ENCODE measurements at regions not wholly inside any gene's neighbourhood (a gene's known extent, or its start where the extent isn't known, plus 50 kb on each side); places are given as distances from the start of the nearest gene placed in this dataset.

DNA sequence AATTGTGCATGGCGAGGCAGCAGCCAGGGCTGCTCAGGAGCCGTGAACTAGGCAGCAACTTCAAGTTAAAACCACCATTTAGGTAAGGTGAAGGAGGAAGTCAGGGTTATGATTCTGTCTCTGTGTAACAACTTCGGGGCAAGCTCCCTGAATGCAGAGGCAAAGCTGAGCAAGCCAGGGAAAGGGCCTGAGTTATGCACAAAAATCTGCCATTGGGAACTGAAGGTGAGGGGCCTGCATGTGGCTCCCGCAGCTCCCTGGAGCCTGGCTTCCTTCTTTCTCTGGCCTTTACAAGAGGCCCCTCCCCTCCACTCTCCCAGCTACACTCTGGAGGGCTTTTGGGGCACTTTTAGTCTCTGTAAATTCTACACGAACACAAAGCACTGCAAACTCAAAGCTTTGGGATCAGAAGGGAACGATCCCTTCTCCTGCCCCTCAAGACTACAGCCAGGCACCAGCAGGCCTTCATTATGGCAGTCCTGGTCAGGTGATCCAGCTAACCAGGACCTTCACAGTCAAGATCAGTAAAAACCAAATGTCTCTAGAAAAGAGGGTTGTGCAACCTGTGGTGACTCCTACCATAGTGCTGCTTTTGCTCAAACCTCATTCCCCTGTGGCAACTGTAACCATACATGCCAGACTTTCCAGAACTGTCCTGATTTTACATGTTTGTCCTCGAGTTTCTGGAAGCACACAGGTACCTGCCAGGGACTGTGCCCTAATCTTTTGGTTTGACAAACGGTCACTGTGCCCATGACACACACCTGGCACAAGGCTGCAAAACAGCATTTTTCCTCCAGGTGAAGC is 67.2 kb upstream of the PTGR2 start:
- BruUV-seq (replicated peaks) = no TSS peak
- Mint-ChIP-seq H3K27me3 (ENCODE audit: unreplicated experiment) (no peaks in the 10 kb centered on the region), H3K9me3 (ENCODE audit: low read depth, unreplicated experiment) (no peaks in the 10 kb centered on the region), H3K36me3 (ENCODE audit: insufficient read depth, unreplicated experiment) (peaks cover 28% of the 10 kb centered on the region), H3K4me3 (ENCODE audit: low read depth, unreplicated experiment) (no peak overlapping the region), H3K27ac (ENCODE audit: unreplicated experiment) (no peak overlapping the region), H3K4me1 (ENCODE audit: low read depth, unreplicated experiment) (peaks cover 27% of the 10 kb centered on the region)
- CTCF ChIA-PET = interaction anchor here (1.3 to 2.0 kb wide), 3 partner anchors 10 to 56 kb away, joined by 3 to 6 read pairs (median 3); no protein-coding TSS in a partner anchor
- intact Hi-C loops (cut with micrococcal nuclease; ENCODE audit: unreplicated experiment) = no loop called here
- DNase-seq = no peak
- TF ChIP-seq, protein P1, sequence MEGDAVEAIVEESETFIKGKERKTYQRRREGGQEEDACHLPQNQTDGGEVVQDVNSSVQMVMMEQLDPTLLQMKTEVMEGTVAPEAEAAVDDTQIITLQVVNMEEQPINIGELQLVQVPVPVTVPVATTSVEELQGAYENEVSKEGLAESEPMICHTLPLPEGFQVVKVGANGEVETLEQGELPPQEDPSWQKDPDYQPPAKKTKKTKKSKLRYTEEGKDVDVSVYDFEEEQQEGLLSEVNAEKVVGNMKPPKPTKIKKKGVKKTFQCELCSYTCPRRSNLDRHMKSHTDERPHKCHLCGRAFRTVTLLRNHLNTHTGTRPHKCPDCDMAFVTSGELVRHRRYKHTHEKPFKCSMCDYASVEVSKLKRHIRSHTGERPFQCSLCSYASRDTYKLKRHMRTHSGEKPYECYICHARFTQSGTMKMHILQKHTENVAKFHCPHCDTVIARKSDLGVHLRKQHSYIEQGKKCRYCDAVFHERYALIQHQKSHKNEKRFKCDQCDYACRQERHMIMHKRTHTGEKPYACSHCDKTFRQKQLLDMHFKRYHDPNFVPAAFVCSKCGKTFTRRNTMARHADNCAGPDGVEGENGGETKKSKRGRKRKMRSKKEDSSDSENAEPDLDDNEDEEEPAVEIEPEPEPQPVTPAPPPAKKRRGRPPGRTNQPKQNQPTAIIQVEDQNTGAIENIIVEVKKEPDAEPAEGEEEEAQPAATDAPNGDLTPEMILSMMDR (IDR thresholded peaks at IDR 0.05; ENCODE audit: unreplicated experiment) = no peak

- Mint-ChIP-seq H3K4me3 (ENCODE audit: low read depth, unreplicated experiment) (no peak overlapping the region), H3K4me1 (ENCODE audit: low read depth, unreplicated experiment) (peaks cover 27% of the 10 kb centered on the region), H3K36me3 (ENCODE audit: insufficient read depth, unreplicated experiment) (peaks cover 28% of the 10 kb centered on the region), H3K9me3 (ENCODE audit: low read depth, unreplicated experiment) (no peaks in the 10 kb centered on the region), H3K27ac (ENCODE audit: unreplicated experiment) (no peak overlapping the region), H3K27me3 (ENCODE audit: unreplicated experiment) (no peaks in the 10 kb centered on the region)
- DNase-seq = no peak
- intact Hi-C loops (cut with micrococcal nuclease; ENCODE audit: unreplicated experiment) = no loop called here
- TF ChIP-seq, protein P1 (IDR thresholded peaks at IDR 0.05; ENCODE audit: unreplicated experiment) = no peak
- CTCF ChIA-PET = interaction anchor here (1.3 kb wide), 1 partner anchor 9 kb away, joined by 3 read pairs; no protein-coding TSS in a partner anchor
- no TSS peak for BruUV-seq (replicated peaks)
Measured at GRCh38 chr14:73783107-73783727, 68.4 kb upstream of the PTGR2 start.

GRCh38 chr14:73782623-73783022 is 68.4 kb upstream of the PNMA1 start:
- CTCF ChIA-PET = no interaction called here
- no peaks in the 10 kb centered on the region for H3K9me3 Mint-ChIP-seq (ENCODE audit: low read depth, unreplicated experiment)
- intact Hi-C loops (cut with micrococcal nuclease; ENCODE audit: unreplicated experiment) = no loop called here
- DNase-seq = no peak
- no TSS peak for BruUV-seq (replicated peaks)
- no peak overlapping the region for H3K27ac Mint-ChIP-seq (ENCODE audit: unreplicated experiment)
- no peaks in the 10 kb centered on the region for H3K27me3 Mint-ChIP-seq (ENCODE audit: unreplicated experiment)
- TF ChIP-seq, protein P1 (IDR thresholded peaks at IDR 0.05; ENCODE audit: unreplicated experiment) = no peak
- H3K36me3 Mint-ChIP-seq (ENCODE audit: insufficient read depth, unreplicated experiment) = peaks cover 24% of the 10 kb centered on the region
- peaks cover 32% of the 10 kb centered on the region for H3K4me1 Mint-ChIP-seq (ENCODE audit: low read depth, unreplicated experiment)
- H3K4me3 Mint-ChIP-seq (ENCODE audit: low read depth, unreplicated experiment) = no peak overlapping the region

GRCh38 chr14:73780896-73781295 is 66.7 kb upstream of the PNMA1 start:
- intact Hi-C loops (cut with micrococcal nuclease; ENCODE audit: unreplicated experiment) = no loop called here
- Mint-ChIP-seq H3K36me3 (ENCODE audit: insufficient read depth, unreplicated experiment) (peaks cover 8% of the 10 kb centered on the region), H3K4me1 (ENCODE audit: low read depth, unreplicated experiment) (peaks cover 39% of the 10 kb centered on the region), H3K27me3 (ENCODE audit: unreplicated experiment) (no peaks in the 10 kb centered on the region), H3K4me3 (ENCODE audit: low read depth, unreplicated experiment) (no peak overlapping the region), H3K27ac (ENCODE audit: unreplicated experiment) (no peak overlapping the region), H3K9me3 (ENCODE audit: low read depth, unreplicated experiment) (no peaks in the 10 kb centered on the region)
- no peak for DNase-seq
- CTCF ChIA-PET = no interaction called here
- BruUV-seq (replicated peaks) = no TSS peak
- TF ChIP-seq, protein P1 (IDR thresholded peaks at IDR 0.05; ENCODE audit: unreplicated experiment) = no peak

Data from Calu3 (cell line).